ENCODE measurements at regions not wholly inside any gene's neighbourhood (a gene's known extent, or its start where the extent isn't known, plus 50 kb on each side); places are given as distances from the start of the nearest gene placed in this dataset.

GRCh38 chr6:139686308-139686707, 311.9 kb upstream of the CITED2 start:
- no peak for DNase-seq (ENCODE audit: low spot score)
- intact Hi-C loops (cut with DNase I), result no loop called here

GRCh38 chr6:139685009-139685408, 310.6 kb upstream of the CITED2 start:
- intact Hi-C loops (cut with DNase I), result no loop called here
- DNase-seq (ENCODE audit: low spot score), result no peak

GRCh38 chr6:139680819-139681218, 306.4 kb upstream of the CITED2 start:
- DNase-seq (ENCODE audit: low spot score), result no peak
- intact Hi-C loops (cut with DNase I), result no loop called here

GRCh38 chr6:139679516-139680179, 305.2 kb upstream of the CITED2 start:
- no peak for DNase-seq (ENCODE audit: low spot score)
- intact Hi-C loops (cut with DNase I), result no loop called here

GRCh38 chr6:139676718-139677117, 302.3 kb upstream of the CITED2 start:
- intact Hi-C loops (cut with DNase I), result no loop called here
- no peak for DNase-seq (ENCODE audit: low spot score)

GRCh38 chr6:139666284-139666683, 291.8 kb upstream of the CITED2 start:
- intact Hi-C loops (cut with DNase I), result no loop called here
- DNase-seq (ENCODE audit: low spot score), result no peak

GRCh38 chr6:139663996-139664395, 289.5 kb upstream of the CITED2 start:
- DNase-seq (ENCODE audit: low spot score), result no peak
- intact Hi-C loops (cut with DNase I), result no loop called here

- intact Hi-C loops (cut with DNase I), result no loop called here
- DNase-seq (ENCODE audit: low spot score), result no peak
These were observed 285.3 kb upstream of the CITED2 start for GRCh38 chr6:139659711-139660110.

- intact Hi-C loops (cut with DNase I), result no loop called here
- no peak for DNase-seq (ENCODE audit: low spot score)
These were observed 284.7 kb upstream of the CITED2 start for GRCh38 chr6:139659196-139659595.

GRCh38 chr6:139657119-139657518, 282.7 kb upstream of the CITED2 start:
- no peak for DNase-seq (ENCODE audit: low spot score)
- intact Hi-C loops (cut with DNase I), result no loop called here

- intact Hi-C loops (cut with DNase I), result no loop called here
These were observed 281.6 kb upstream of the CITED2 start for GRCh38 chr6:139655783-139656705.

GRCh38 chr6:139654888-139655782, 280.7 kb upstream of the CITED2 start:
- intact Hi-C loops (cut with DNase I), result no loop called here
- no peak for DNase-seq (ENCODE audit: low spot score)

More at GRCh38 chr6:139655783-139656705, 281.6 kb upstream of the CITED2 start:
- no peak for DNase-seq (ENCODE audit: low spot score)

GRCh38 chr6:139654309-139654708, 279.9 kb upstream of the CITED2 start:
- intact Hi-C loops (cut with DNase I), result no loop called here

GRCh38 chr6:139653111-139653510, 278.7 kb upstream of the CITED2 start:
- intact Hi-C loops (cut with DNase I), result no loop called here

More at GRCh38 chr6:139654309-139654708, 279.9 kb upstream of the CITED2 start:
- no peak for DNase-seq (ENCODE audit: low spot score)

GRCh38 chr6:139650941-139651340, 276.5 kb upstream of the CITED2 start:
- DNase-seq (ENCODE audit: low spot score), result no peak
- intact Hi-C loops (cut with DNase I), result no loop called here

More at GRCh38 chr6:139653111-139653510, 278.7 kb upstream of the CITED2 start:
- no peak for DNase-seq (ENCODE audit: low spot score)

GRCh38 chr6:139649732-139650131, 275.3 kb upstream of the CITED2 start:
- DNase-seq (ENCODE audit: low spot score), result no peak
- intact Hi-C loops (cut with DNase I), result no loop called here

GRCh38 chr6:139649128-139649527, 274.7 kb upstream of the CITED2 start:
- intact Hi-C loops (cut with DNase I), result no loop called here
- no peak for DNase-seq (ENCODE audit: low spot score)

GRCh38 chr6:139648430-139649000, 274.1 kb upstream of the CITED2 start:
- intact Hi-C loops (cut with DNase I), result no loop called here
- DNase-seq (ENCODE audit: low spot score), result no peak

GRCh38 chr6:139647841-139648240, 273.4 kb upstream of the CITED2 start:
- intact Hi-C loops (cut with DNase I), result no loop called here
- DNase-seq (ENCODE audit: low spot score), result no peak
